ENCODE measurements at regions not wholly inside any gene's neighbourhood (a gene's known extent, or its start where the extent isn't known, plus 50 kb on each side); places are given as distances from the start of the nearest gene placed in this dataset.
"Not testable (repeated sequence)": the region's sequence is repeated elsewhere in the genome, so short reads cannot be mapped to it uniquely, and the experiment has no call there.

DNA sequence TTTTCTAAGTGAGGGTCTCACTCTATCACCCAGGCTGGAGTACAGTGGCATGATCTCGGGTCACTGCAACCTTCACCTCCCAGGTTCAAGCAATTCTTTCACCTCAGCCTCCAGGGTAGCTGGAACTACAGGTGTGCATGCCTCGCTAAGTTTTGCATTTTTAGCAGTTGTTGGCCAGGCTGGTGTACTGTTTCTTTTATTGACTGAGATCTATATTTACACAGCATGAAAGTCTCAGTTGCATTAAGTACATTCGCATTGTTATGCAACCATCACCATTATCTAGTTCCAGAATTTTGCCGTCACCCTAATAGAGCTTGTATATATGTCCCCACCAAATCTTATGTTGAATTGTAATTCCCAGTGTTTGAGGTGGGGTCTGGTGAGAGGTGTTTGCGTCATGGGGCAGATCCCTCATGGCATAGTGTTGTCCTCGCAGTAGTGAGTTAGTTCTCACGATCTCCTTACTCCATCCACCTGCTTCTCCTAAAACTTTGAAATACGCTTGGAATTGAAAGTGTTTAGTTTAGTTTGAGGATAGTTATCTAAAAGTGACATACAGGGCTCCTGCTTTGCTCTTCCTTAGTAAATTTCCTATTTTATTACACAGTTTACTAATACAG, 101.3 kb downstream of the SYT15B start:
- 68% methylated on average over 3 of the region's 8 CpGs for WGBS
- not testable (repeated sequence) for H3K27ac ChIP-seq (ENCODE audit: low read depth in 1 of 2, low read length in 2 of 2); H3K27me3 ChIP-seq (ENCODE audit: control insufficient read depth in 4 of 4, insufficient read depth in 4 of 4, low read length in 3 of 4); H3K9ac ChIP-seq (ENCODE audit: low read depth in 1 of 2, low read length in 2 of 2); H3K36me3 ChIP-seq (ENCODE audit: control insufficient read depth in 4 of 4, insufficient read depth in 3 of 4, low read depth in 1 of 4, low read length in 3 of 4); H3K9me3 ChIP-seq (ENCODE audit: control insufficient read depth in 4 of 4, low read length in 3 of 4); H3K4me1 ChIP-seq (ENCODE audit: control insufficient read depth in 4 of 4, insufficient read depth in 4 of 4, low read length in 3 of 4); H3K4me3 ChIP-seq (ENCODE audit: low read depth in 1 of 3, low read length in 3 of 3); DNase-seq (ENCODE audit: low spot score)

DNA sequence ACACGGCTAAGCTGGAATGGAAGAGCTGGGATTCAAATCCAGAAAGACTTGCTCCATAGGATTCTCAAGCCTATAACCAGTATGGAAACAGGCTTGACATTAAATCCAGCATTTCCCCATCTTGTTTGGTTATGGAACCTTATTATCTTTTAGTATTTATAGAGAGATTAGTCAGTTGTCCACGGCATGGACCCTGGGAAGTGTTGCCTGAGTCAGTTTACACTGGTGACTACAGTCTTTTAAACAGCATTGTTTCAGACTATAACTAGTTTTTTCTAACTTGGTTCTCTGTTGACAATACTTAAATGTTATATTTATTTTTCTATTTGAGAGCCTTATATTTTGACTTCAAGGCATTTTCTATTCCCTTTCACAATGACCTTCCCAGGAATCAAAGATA, 106.7 kb downstream of the SYT15B start:
- DNase-seq (ENCODE audit: low spot score); H3K4me3 ChIP-seq (ENCODE audit: low read depth in 1 of 3, low read length in 3 of 3); H3K4me1 ChIP-seq (ENCODE audit: control insufficient read depth in 4 of 4, insufficient read depth in 4 of 4, low read length in 3 of 4); H3K9ac ChIP-seq (ENCODE audit: low read depth in 1 of 2, low read length in 2 of 2); H3K27me3 ChIP-seq (ENCODE audit: control insufficient read depth in 4 of 4, insufficient read depth in 4 of 4, low read length in 3 of 4); H3K9me3 ChIP-seq (ENCODE audit: control insufficient read depth in 4 of 4, low read length in 3 of 4); H3K36me3 ChIP-seq (ENCODE audit: control insufficient read depth in 4 of 4, insufficient read depth in 3 of 4, low read depth in 1 of 4, low read length in 3 of 4); H3K27ac ChIP-seq (ENCODE audit: low read depth in 1 of 2, low read length in 2 of 2): not testable (repeated sequence)
- WGBS = no CpG with 5 or more reads among the region's 2 CpGs

GRCh38 chr10:47654161-47654560, 109.2 kb downstream of the SYT15B start:
- 45% methylated on average over 2 of the region's 4 CpGs for WGBS
- not testable (repeated sequence) for H3K27ac ChIP-seq (ENCODE audit: low read depth in 1 of 2, low read length in 2 of 2); DNase-seq (ENCODE audit: low spot score); H3K4me3 ChIP-seq (ENCODE audit: low read depth in 1 of 3, low read length in 3 of 3); H3K9me3 ChIP-seq (ENCODE audit: control insufficient read depth in 4 of 4, low read length in 3 of 4); H3K36me3 ChIP-seq (ENCODE audit: control insufficient read depth in 4 of 4, insufficient read depth in 3 of 4, low read depth in 1 of 4, low read length in 3 of 4); H3K4me1 ChIP-seq (ENCODE audit: control insufficient read depth in 4 of 4, insufficient read depth in 4 of 4, low read length in 3 of 4); H3K27me3 ChIP-seq (ENCODE audit: control insufficient read depth in 4 of 4, insufficient read depth in 4 of 4, low read length in 3 of 4); H3K9ac ChIP-seq (ENCODE audit: low read depth in 1 of 2, low read length in 2 of 2)

DNA sequence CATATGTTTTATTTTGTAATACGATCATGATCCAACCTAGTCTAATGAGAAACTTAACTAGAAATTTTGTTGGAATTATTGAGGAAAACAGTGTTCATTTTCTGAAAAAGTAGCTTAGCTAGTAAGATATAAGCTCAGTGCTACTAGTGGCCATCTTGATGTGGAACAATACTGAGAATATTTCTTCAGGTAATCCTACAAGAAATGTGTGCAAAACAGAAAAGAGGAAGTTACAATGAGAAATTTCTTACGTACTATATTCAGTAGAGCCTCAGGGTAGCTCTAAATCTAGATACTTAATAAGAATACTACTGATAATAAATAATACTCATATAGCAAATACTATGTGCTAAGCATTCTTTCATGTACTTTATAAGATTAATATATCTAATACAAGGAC, 114.8 kb downstream of the SYT15B start:
- H3K9me3 ChIP-seq (ENCODE audit: control insufficient read depth in 4 of 4, low read length in 3 of 4) = not testable (repeated sequence)
- WGBS = no CpG with 5 or more reads among the region's 2 CpGs

GRCh38 chr10:47647523-47648101, 115.8 kb downstream of the SYT15B start:
- H3K36me3 ChIP-seq (ENCODE audit: control insufficient read depth in 4 of 4, insufficient read depth in 3 of 4, low read depth in 1 of 4, low read length in 3 of 4); DNase-seq (ENCODE audit: low spot score); H3K9me3 ChIP-seq (ENCODE audit: control insufficient read depth in 4 of 4, low read length in 3 of 4); H3K9ac ChIP-seq (ENCODE audit: low read depth in 1 of 2, low read length in 2 of 2); H3K27me3 ChIP-seq (ENCODE audit: control insufficient read depth in 4 of 4, insufficient read depth in 4 of 4, low read length in 3 of 4); H3K4me1 ChIP-seq (ENCODE audit: control insufficient read depth in 4 of 4, insufficient read depth in 4 of 4, low read length in 3 of 4); H3K27ac ChIP-seq (ENCODE audit: low read depth in 1 of 2, low read length in 2 of 2); H3K4me3 ChIP-seq (ENCODE audit: low read depth in 1 of 3, low read length in 3 of 3): not testable (repeated sequence)
- WGBS = 80% methylated on average over 3 of the region's 3 CpGs

More for the DNA sequence above, 114.8 kb downstream of the SYT15B start:
- H3K4me1 ChIP-seq (ENCODE audit: control insufficient read depth in 4 of 4, insufficient read depth in 4 of 4, low read length in 3 of 4); H3K27ac ChIP-seq (ENCODE audit: low read depth in 1 of 2, low read length in 2 of 2); H3K9ac ChIP-seq (ENCODE audit: low read depth in 1 of 2, low read length in 2 of 2); H3K4me3 ChIP-seq (ENCODE audit: low read depth in 1 of 3, low read length in 3 of 3); H3K27me3 ChIP-seq (ENCODE audit: control insufficient read depth in 4 of 4, insufficient read depth in 4 of 4, low read length in 3 of 4); H3K36me3 ChIP-seq (ENCODE audit: control insufficient read depth in 4 of 4, insufficient read depth in 3 of 4, low read depth in 1 of 4, low read length in 3 of 4); DNase-seq (ENCODE audit: low spot score): not testable (repeated sequence)

- not testable (repeated sequence) for H3K9ac ChIP-seq (ENCODE audit: low read depth in 1 of 2, low read length in 2 of 2); DNase-seq (ENCODE audit: low spot score); H3K4me3 ChIP-seq (ENCODE audit: low read depth in 1 of 3, low read length in 3 of 3); H3K27me3 ChIP-seq (ENCODE audit: control insufficient read depth in 4 of 4, insufficient read depth in 4 of 4, low read length in 3 of 4); H3K27ac ChIP-seq (ENCODE audit: low read depth in 1 of 2, low read length in 2 of 2); H3K9me3 ChIP-seq (ENCODE audit: control insufficient read depth in 4 of 4, low read length in 3 of 4); H3K4me1 ChIP-seq (ENCODE audit: control insufficient read depth in 4 of 4, insufficient read depth in 4 of 4, low read length in 3 of 4); H3K36me3 ChIP-seq (ENCODE audit: control insufficient read depth in 4 of 4, insufficient read depth in 3 of 4, low read depth in 1 of 4, low read length in 3 of 4)
- TF ChIP-seq YY1 (IDR thresholded peaks at IDR 0.05) (peak; percentile 32), CTCF (IDR thresholded peaks at IDR 0.05; ENCODE audit: low read depth, low read length, missing input control) (peak; percentile 22), RAD21 (IDR thresholded peaks at IDR 0.05) (peak; percentile 64 to 71)
- 1% methylated on average over 1 of the region's 2 CpGs for WGBS
Measured at GRCh38 chr10:47646686-47647273, 116.6 kb downstream of the SYT15B start.

DNA sequence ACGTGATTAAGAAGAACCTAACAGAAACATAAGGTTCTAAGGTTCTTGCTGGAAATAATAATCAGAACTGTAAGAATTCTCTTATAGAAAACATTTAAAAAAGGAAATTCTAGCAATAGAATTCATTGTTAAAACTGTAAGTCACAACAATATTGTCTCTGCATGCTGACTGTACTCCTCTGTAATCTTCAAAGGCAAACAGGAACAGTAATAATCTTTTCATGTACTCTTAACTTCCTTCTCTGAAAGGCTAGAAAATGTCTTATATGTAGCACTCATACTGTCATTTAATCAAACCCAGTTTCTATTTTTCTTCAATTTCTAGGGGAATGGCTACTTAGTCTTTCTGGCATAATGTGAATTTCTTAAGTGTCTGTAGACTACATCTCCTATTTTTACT, 103.5 kb upstream of the AGAP9 start:
- H3K36me3 ChIP-seq (ENCODE audit: control insufficient read depth in 4 of 4, insufficient read depth in 3 of 4, low read depth in 1 of 4, low read length in 3 of 4); H3K27me3 ChIP-seq (ENCODE audit: control insufficient read depth in 4 of 4, insufficient read depth in 4 of 4, low read length in 3 of 4); H3K4me1 ChIP-seq (ENCODE audit: control insufficient read depth in 4 of 4, insufficient read depth in 4 of 4, low read length in 3 of 4); H3K27ac ChIP-seq (ENCODE audit: low read depth in 1 of 2, low read length in 2 of 2); DNase-seq (ENCODE audit: low spot score); H3K9me3 ChIP-seq (ENCODE audit: control insufficient read depth in 4 of 4, low read length in 3 of 4); H3K9ac ChIP-seq (ENCODE audit: low read depth in 1 of 2, low read length in 2 of 2); H3K4me3 ChIP-seq (ENCODE audit: low read depth in 1 of 3, low read length in 3 of 3): not testable (repeated sequence)
- WGBS = no CpG with 5 or more reads among the region's 1 CpG

Measured in liver (tissue), 8 donors.